SK-N-SH (cell line): ENCODE measurements at regions not wholly inside any gene's neighbourhood (a gene's known extent, or its start where the extent isn't known, plus 50 kb on each side); places are given as distances from the start of the nearest gene placed in this dataset.

Source experiments
- CTCF ChIA-PET: fragments of 300-600, 350-600 bp; formaldehyde crosslinking; extraction: SDS; loops from one replicate; lab custom pipeline; 2021; lab: Yijun Ruan, JAX
- POLR2A ChIA-PET: fragments of 350-600 bp; sonication (Branson Sonifier 250); formaldehyde crosslinking; extraction: SDS; loops from one replicate; lab custom pipeline; 2020; ENCODE audit warnings: antibody characterized with exemption, inconsistent platforms; lab: Yijun Ruan, JAX
- DNase-seq: peaks from one replicate; pipeline ENCODE4 v3.0.0; 2012
- H2AFZ ChIP-seq: fragments of 200-600 bp; sonication (generic); 2 replicates; pipeline ENCODE4 v1.8.1; 2016; ENCODE audit warnings: antibody characterized with exemption, mild to moderate bottlenecking, low read depth
- H3F3A ChIP-seq: fragments of 200-600 bp; sonication (generic); replicated peaks from 2 replicates; pipeline ENCODE3; 2016; ENCODE audit warnings: antibody characterized with exemption, mild to moderate bottlenecking; ENCODE audit not compliant: insufficient read depth
- H3K27ac ChIP-seq, 2 experiments: fragments of 200-500 bp in 1 of 2; fragments of 200-600 bp in 1 of 2; sonication (Bioruptor generic) in 1 of 2; sonication (generic), shearing (Covaris generic) in 1 of 2; 2 replicates each; pipeline versions ENCODE4 v1.5.1 to v1.6.1; 2014 to 2016; ENCODE audit warnings: low read depth in 2 of 2, inconsistent platforms in 1 of 2, low read length in 1 of 2, mild to moderate bottlenecking in 1 of 2, mixed read lengths in 1 of 2
- H3K27me3 ChIP-seq: fragments of 200-600 bp; sonication (generic), shearing (Covaris generic); 2 replicates; pipeline ENCODE4 v1.6.1; 2016; ENCODE audit warnings: mixed run types; ENCODE audit not compliant: insufficient read depth
- H3K36me3 ChIP-seq, 2 experiments: fragments of 200-500 bp in 1 of 2; fragments of 200-600 bp in 1 of 2; sonication (Bioruptor generic) in 1 of 2; sonication (generic) in 1 of 2; replicated peaks in 1 of 2; 2 replicates each; pipeline versions ENCODE3 to v1.5.1; 2014 to 2016; ENCODE audit warnings: low read length in 1 of 2, mild to moderate bottlenecking in 1 of 2; ENCODE audit not compliant: insufficient read depth in 2 of 2, control insufficient read depth in 1 of 2
- H3K4me1 ChIP-seq, 2 experiments: fragments of 200-500 bp in 1 of 2; fragments of 200-600 bp in 1 of 2; sonication (Bioruptor generic) in 1 of 2; sonication (generic), shearing (Covaris generic) in 1 of 2; 2 replicates each; pipeline versions ENCODE4 v1.5.1 to v1.6.1; 2014 to 2016; ENCODE audit warnings: low read depth in 1 of 2, low read length in 1 of 2, mixed run types in 1 of 2; ENCODE audit not compliant: insufficient read depth in 2 of 2, control insufficient read depth in 1 of 2
- H3K4me2 ChIP-seq: fragments of 200-600 bp; sonication (generic), shearing (Covaris generic); 2 replicates; pipeline ENCODE4 v1.6.1; 2017; ENCODE audit warnings: mixed run types
- H3K4me3 ChIP-seq, 2 experiments: fragments of 200-500 bp in 1 of 2; fragments of 200-600 bp in 1 of 2; sonication (Bioruptor generic) in 1 of 2; sonication (generic), shearing (Covaris generic) in 1 of 2; 2 replicates each; pipeline versions ENCODE4 v1.5.1 to v1.8.1; 2014 to 2016; ENCODE audit warnings: low read depth in 2 of 2, inconsistent platforms in 1 of 2, low read length in 1 of 2, mild to moderate bottlenecking in 1 of 2, mixed read lengths in 1 of 2, moderate library complexity in 1 of 2
- H3K79me2 ChIP-seq: fragments of 200-600 bp; sonication (generic); 2 replicates; pipeline ENCODE4 v1.8.1; 2017; ENCODE audit warnings: mild to moderate bottlenecking; ENCODE audit not compliant: insufficient read depth
- H3K9ac ChIP-seq: fragments of 200-600 bp; sonication (generic); 2 replicates; pipeline ENCODE4 v1.6.1; 2017; ENCODE audit warnings: mixed run types
- H3K9me2 ChIP-seq: fragments of 200-600 bp; sonication (generic); 2 replicates; pipeline ENCODE4 v1.6.1; 2017; ENCODE audit warnings: mixed run types
- H3K9me3 ChIP-seq: fragments of 200-600 bp; sonication (generic); 2 replicates; pipeline ENCODE4 v1.6.1; 2017; ENCODE audit warnings: mixed run types, mild to moderate bottlenecking, moderate library complexity
- H4K20me1 ChIP-seq: fragments of 200-600 bp; sonication (generic); 2 replicates; pipeline ENCODE4 v1.6.1; 2017; ENCODE audit warnings: mild to moderate bottlenecking, mixed run types; ENCODE audit not compliant: insufficient read depth
- MXI1 ChIP-seq: IDR thresholded peaks from 2 replicates; pipeline ENCODE4 v1.6.1; 2012; ENCODE audit warnings: mild to moderate bottlenecking, low read depth, low read length, improper control_type of control experiment
- NFIC ChIP-seq: IDR thresholded peaks from 2 replicates; pipeline ENCODE4 v1.4.0; 2012; ENCODE audit warnings: borderline replicate concordance
- REST ChIP-seq: IDR thresholded peaks from 2 replicates; pipeline ENCODE4 v1.6.1; 2012; ENCODE audit warnings: mild to moderate bottlenecking, low read depth, low read length, moderate library complexity
- RFX5 ChIP-seq: IDR thresholded peaks from 2 replicates; pipeline ENCODE4 v1.6.1; 2012; ENCODE audit warnings: mild to moderate bottlenecking, improper control_type of control experiment, low read length
- RXRA ChIP-seq: IDR thresholded peaks from 2 replicates; pipeline ENCODE4 v1.4.0; 2012; ENCODE audit warnings: low read depth, mild to moderate bottlenecking, borderline replicate concordance
- TAF1 ChIP-seq: IDR thresholded peaks from 2 replicates; pipeline ENCODE4 v1.6.1; 2012; ENCODE audit warnings: low read depth, mild to moderate bottlenecking, low read length, moderate library complexity, borderline replicate concordance
- whole genome bisulfite sequencing: methylation state at CpG from one replicate; pipeline ENCODE4 v1.1.6; 2017; ENCODE audit warnings: low lambda C conversion rate; 5-methylcytosine and 5-hydroxymethylcytosine counted together
- TF ChIP-seq, protein P1 (sequence below): fragments of 150-350 bp; IDR thresholded peaks from 2 replicates; pipeline ENCODE4 v1.6.1; 2017; ENCODE audit warnings: antibody characterized with exemption, low read length, low read depth, borderline replicate concordance

- no peak overlapping the region for H3K9ac ChIP-seq
- POLR2A ChIA-PET: no interaction called here
- DNase-seq: no peak
- CTCF ChIA-PET: no interaction called here
- H3K27ac ChIP-seq: no peak overlapping the region
- H3K4me3 ChIP-seq: no peak overlapping the region
- H3K4me2 ChIP-seq: no peak overlapping the region
- H3K9me2 ChIP-seq: no peaks in the 10 kb centered on the region
- no peak overlapping the region for H2AFZ ChIP-seq
- no peaks in the 10 kb centered on the region for H3K36me3 ChIP-seq
- TF ChIP-seq REST (no peak), MXI1 (no peak), NFIC (no peak), TAF1 (no peak), RXRA (no peak)
- H3K4me1 ChIP-seq: no peaks in the 10 kb centered on the region; a peak in 2 of 4 replicates
- H3F3A ChIP-seq: peaks cover 26% of the 10 kb centered on the region
- WGBS: 40% methylated on average over 5 of the region's 5 CpGs
- no peaks in the 10 kb centered on the region for H3K9me3 ChIP-seq
- H3K27me3 ChIP-seq: no peaks in the 10 kb centered on the region
- no peaks in the 10 kb centered on the region for H3K79me2 ChIP-seq
- no peaks in the 10 kb centered on the region for H4K20me1 ChIP-seq
Measured at GRCh38 chr2:226608451-226608850, 191.2 kb downstream of the IRS1 start.

DNA sequence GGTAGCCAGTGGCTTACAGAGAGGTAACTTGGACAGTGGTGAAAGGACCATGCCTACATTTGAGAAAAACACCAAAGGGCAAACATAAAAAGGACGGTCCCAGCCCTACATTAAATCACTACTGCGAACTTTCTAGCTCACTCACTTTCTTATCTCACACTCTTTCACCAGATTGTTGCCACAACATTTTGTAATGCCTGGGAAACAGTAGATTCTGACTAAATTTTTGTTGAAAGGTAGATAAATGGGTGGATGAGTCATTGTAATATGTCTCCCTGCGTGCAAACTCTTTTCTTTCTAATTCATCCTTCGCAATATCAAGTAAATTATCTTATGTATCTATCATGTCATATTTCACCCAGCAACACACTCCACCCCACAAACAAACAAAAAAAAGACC lies 192.2 kb downstream of the IRS1 start:
- no peak for DNase-seq

More for the DNA sequence above, 192.2 kb downstream of the IRS1 start:
- WGBS: 56% methylated on average over 4 of the region's 4 CpGs
- TF ChIP-seq RXRA (no peak), RFX5 (no peak)
- TF ChIP-seq, protein P1, sequence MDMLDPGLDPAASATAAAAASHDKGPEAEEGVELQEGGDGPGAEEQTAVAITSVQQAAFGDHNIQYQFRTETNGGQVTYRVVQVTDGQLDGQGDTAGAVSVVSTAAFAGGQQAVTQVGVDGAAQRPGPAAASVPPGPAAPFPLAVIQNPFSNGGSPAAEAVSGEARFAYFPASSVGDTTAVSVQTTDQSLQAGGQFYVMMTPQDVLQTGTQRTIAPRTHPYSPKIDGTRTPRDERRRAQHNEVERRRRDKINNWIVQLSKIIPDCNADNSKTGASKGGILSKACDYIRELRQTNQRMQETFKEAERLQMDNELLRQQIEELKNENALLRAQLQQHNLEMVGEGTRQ: no peak
- TF ChIP-seq, all 33 proteins: peak for 0
- ChIA-PET CTCF (no interaction called here), POLR2A (no interaction called here)
- Histone ChIP-seq H3K27me3 (no peaks in the 10 kb centered on the region), H3K79me2 (no peaks in the 10 kb centered on the region), H3F3A (peaks cover 24% of the 10 kb centered on the region), H3K36me3 (no peaks in the 10 kb centered on the region), H3K4me2 (no peak overlapping the region), H3K4me1 (no peaks in the 10 kb centered on the region; a peak in 2 of 4 replicates), H3K4me3 (no peak overlapping the region), H3K9me3 (no peaks in the 10 kb centered on the region), H3K9ac (no peak overlapping the region), H2AFZ (no peak overlapping the region), H4K20me1 (no peaks in the 10 kb centered on the region), H3K27ac (no peak overlapping the region), H3K9me2 (no peaks in the 10 kb centered on the region)
